GM21723 (cell line): ENCODE measurements at regions not wholly inside any gene's neighbourhood (a gene's known extent, or its start where the extent isn't known, plus 50 kb on each side); places are given as distances from the start of the nearest gene placed in this dataset.
A peak's percentile ranks its signal among the peaks of the same experiment; 100 is the strongest.

Source experiments
- ATAC-seq: cut with Tn5 transposase; IDR thresholded peaks from one replicate; pipeline ENCODE4 v1.9.1; 2021; ENCODE audit warnings: mild to moderate bottlenecking, moderate library complexity; ENCODE audit not compliant: unreplicated experiment

- no peak for ATAC-seq
Measured at GRCh38 chr18:47758000-47758399, 172.5 kb downstream of the SMAD2 start.

GRCh38 chr18:47756364-47757016 lies 174.0 kb downstream of the SMAD2 start:
- peak; percentile 63 for ATAC-seq

- ATAC-seq: no peak
Measured at GRCh38 chr18:47755102-47755456, 175.4 kb downstream of the SMAD2 start.

- ATAC-seq: no peak
Measured at GRCh38 chr18:47754311-47755101, 176.0 kb downstream of the SMAD2 start.

- ATAC-seq: no peak
Measured at GRCh38 chr18:47752796-47753645, 177.4 kb downstream of the SMAD2 start.

GRCh38 chr18:47750889-47751423 lies 179.5 kb downstream of the SMAD2 start:
- no peak for ATAC-seq

- ATAC-seq: no peak
Measured at GRCh38 chr18:47749600-47749973, 180.9 kb downstream of the SMAD2 start.

GRCh38 chr18:47748847-47749599 lies 181.4 kb downstream of the SMAD2 start:
- peak; percentile 92 for ATAC-seq

- ATAC-seq: no peak
Measured at GRCh38 chr18:47748093-47748796, 182.2 kb downstream of the SMAD2 start.

- no peak for ATAC-seq
Measured at GRCh38 chr18:47747260-47747795, 183.1 kb downstream of the SMAD2 start.

GRCh38 chr18:47746615-47747014 lies 183.8 kb downstream of the SMAD2 start:
- no peak for ATAC-seq

- ATAC-seq: no peak
Measured at GRCh38 chr18:47745227-47745626, 185.2 kb downstream of the SMAD2 start.

GRCh38 chr18:47737956-47738355 lies 192.5 kb downstream of the SMAD2 start:
- no peak for ATAC-seq

GRCh38 chr18:47737198-47737830 lies 193.1 kb downstream of the SMAD2 start:
- ATAC-seq: no peak

GRCh38 chr18:47736376-47737140 lies 193.9 kb downstream of the SMAD2 start:
- ATAC-seq: no peak

- ATAC-seq: no peak
Measured at GRCh38 chr18:47735041-47735702, 195.3 kb downstream of the SMAD2 start.

- ATAC-seq: no peak
Measured at GRCh38 chr18:47731276-47731675, 199.2 kb downstream of the SMAD2 start.

GRCh38 chr18:47730795-47731194 lies 199.7 kb downstream of the SMAD2 start:
- ATAC-seq: no peak
